GM19324 (cell line): ENCODE measurements at regions not wholly inside any gene's neighbourhood (a gene's known extent, or its start where the extent isn't known, plus 50 kb on each side); places are given as distances from the start of the nearest gene placed in this dataset.

ENCODE experiments used
- ATAC-seq: cut with Tn5 transposase; IDR thresholded peaks from one replicate; pipeline ENCODE4 v1.9.1; 2021; ENCODE audit warnings: mild to moderate bottlenecking, moderate library complexity; ENCODE audit not compliant: unreplicated experiment, low FRiP score

DNA sequence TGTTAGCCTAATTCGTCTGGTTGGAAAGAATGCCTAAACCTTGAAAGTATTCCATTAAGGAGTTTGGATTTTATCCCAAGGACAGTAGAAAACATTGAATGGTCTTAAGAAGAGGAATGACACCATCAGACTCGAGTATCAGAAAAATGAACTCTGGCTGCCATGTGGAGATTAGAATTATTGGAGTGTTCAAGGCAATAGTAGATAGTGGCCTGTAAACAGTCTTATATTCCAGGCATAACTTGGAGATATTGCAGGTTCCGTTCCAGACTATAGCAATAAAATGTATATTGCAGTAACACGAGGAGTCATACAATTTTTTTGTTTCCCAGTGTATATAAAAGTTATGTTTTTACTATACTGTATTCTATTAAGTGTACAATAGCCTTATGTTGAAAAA is 130.9 kb downstream of the GDAP2 start:
- no peak for ATAC-seq

DNA sequence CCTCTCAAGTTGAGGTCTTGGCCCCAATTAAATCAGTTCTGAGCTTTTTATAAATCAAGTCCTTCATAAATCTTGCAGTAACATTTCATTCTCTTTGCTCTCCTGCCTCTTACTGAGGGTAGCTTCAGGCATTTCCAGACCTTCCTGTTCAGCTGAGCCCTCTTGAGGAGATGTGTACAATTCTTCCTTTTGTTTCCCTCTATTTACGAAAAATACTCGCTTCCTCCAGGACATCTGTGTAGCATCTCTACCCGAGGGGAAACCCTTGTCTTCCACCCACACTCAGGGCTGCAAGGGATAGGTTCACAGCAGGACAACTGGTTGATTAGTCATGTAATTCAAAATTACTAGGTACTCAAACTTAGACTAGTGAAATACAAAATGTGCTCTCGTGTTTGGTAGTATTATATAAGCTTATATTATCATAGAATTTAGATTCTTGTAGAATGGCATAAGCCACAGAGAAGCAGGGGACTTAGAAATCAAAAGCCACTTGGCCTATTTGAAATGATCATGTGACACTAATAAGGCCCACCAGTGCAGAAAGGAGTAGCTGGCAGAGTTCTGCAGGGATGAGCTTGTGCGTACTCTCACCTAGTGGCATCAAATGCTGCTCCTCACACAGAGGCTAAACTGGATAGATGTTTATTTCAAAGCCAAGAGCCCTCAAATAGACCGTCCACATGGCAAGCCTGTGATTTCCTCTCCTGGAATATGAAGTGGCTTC is 126.7 kb downstream of the GDAP2 start:
- ATAC-seq = no peak

DNA sequence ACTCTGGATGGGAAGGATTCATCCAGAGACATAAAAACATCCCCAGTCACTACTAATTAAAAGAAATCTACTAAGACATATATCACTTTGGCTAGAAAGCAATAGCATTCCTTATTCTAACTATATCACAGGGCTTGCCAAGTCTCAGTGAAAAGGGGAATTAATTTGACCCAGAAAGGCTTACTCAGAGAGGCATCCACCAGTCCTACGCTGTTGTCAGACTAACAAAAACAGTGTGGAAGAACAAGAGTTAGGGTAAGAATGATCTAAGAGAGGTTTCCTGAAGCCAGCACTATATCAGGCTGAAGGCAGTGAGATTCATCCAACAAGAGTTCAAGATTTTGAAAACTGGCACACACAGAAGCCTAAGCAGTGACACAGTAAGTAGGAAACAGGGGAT is 126.1 kb downstream of the GDAP2 start:
- no peak for ATAC-seq

DNA sequence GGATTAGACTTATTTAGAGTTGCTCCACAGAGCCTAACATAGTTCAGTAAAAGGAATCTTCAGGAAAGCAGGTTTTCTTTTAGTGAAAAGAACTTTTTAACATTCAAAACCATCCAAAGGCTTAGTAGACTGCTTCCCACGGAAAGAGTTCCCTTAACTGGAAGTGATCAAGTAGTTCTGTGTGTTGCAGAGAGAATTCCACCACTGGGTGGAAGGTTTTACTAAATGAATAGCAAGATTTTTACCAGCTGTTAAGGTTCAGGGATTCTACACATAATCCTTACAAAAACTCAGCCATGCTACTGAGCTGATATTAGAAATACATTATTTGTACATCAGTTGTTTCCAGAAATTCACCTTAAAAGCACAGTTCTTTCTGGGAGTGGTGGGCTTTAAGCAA is 119.7 kb downstream of the GDAP2 start:
- ATAC-seq = no peak

DNA sequence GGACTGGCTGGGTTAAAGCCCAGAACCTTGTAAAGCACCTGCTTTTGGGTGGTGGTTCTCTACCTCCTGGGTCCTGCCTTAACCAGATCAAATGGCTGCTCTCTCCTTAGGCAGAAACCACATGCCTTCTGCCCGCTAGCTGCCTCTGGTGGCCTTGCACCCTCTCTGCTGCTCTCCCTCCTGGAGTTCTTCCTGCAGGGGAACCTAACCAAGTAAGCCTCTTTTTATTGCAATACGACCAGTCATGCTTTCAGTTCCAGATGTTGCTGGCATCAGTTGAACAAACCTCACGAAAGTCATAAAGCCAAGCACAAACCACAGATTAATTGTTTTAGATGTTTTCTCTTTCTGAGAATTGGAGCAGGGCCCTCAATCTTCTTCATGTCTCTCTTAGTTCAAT is 118.9 kb downstream of the GDAP2 start:
- ATAC-seq = no peak

DNA sequence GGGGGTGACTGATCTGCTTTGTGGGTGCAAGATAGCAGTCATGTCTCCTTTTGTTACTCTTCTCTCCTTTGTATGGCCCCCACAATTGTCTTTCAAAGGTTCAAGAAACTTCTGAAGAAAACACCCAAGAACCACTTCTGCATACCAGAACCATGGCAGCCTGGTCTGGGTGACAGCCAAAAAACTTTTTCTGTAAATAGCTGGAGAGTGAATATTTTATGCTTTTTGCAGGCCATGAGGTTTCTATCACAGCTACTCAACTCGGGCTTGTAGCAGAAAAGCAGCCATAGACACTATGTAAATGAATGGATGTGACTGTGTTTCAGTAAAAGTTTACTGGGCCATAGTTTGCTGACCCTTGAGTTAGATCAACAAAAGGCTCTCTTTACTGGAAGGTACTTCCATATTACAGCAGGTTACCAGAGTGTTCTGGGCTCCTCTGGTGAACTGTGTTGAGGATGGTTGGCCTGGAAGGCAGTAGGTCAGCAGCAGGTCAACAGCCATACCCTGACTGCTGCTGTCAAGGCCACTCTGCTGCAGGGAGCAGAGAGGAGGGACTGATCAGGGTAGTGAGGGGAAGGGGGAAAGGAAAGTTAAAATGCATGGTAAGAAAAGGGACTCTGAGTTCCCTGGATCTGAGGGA is 116.4 kb downstream of the GDAP2 start:
- no peak for ATAC-seq
